BLaER1 (cell line): ENCODE measurements at regions not wholly inside any gene's neighbourhood (a gene's known extent, or its start where the extent isn't known, plus 50 kb on each side); places are given as distances from the start of the nearest gene placed in this dataset.

ENCODE experiments used
- H3K27ac ChIP-seq: shearing (Covaris generic); formaldehyde crosslinking; 2 replicates; pipeline ENCODE4 v1.8.1; 2022
- H3K27me3 ChIP-seq: shearing (Covaris generic); formaldehyde crosslinking; 2 replicates; pipeline ENCODE4 v1.8.1; 2022
- H3K36me3 ChIP-seq: shearing (Covaris generic); formaldehyde crosslinking; 2 replicates; pipeline ENCODE4 v1.8.1; 2022
- H3K4me1 ChIP-seq: shearing (Covaris generic); formaldehyde crosslinking; 2 replicates; pipeline ENCODE4 v1.8.1; 2022
- H3K4me2 ChIP-seq: shearing (Covaris generic); formaldehyde crosslinking; 2 replicates; pipeline ENCODE4 v1.8.1; 2022
- H3K4me3 ChIP-seq: shearing (Covaris generic); formaldehyde crosslinking; 2 replicates; pipeline ENCODE4 v1.8.1; 2022
- H3K9ac ChIP-seq: shearing (Covaris generic); formaldehyde crosslinking; 2 replicates; pipeline ENCODE4 v1.8.1; 2022
- H3K9me3 ChIP-seq: shearing (Covaris generic); formaldehyde crosslinking; 2 replicates; pipeline ENCODE4 v1.8.1; 2022
- H4K20me1 ChIP-seq: shearing (Covaris generic); formaldehyde crosslinking; 2 replicates; pipeline ENCODE4 v1.8.1; 2022
- Cebpa-rat ChIP-seq: shearing (Covaris generic); IDR thresholded peaks from 2 replicates; pipeline ENCODE4 v1.8.1; 2022

GRCh38 chr9:16192403-16193017 is 639.7 kb downstream of the CCDC171 start:
- TF ChIP-seq Cebpa-rat, result no peak
- no peak overlapping the region for H3K4me3 ChIP-seq
- peak overlapping the region; percentile 26; the same call in 1 of the 2 replicates for H3K4me2 ChIP-seq
- peaks cover 6% of the 10 kb centered on the region for H3K4me1 ChIP-seq
- peaks cover 9% of the 10 kb centered on the region for H3K9me3 ChIP-seq
- no peaks in the 10 kb centered on the region for H3K36me3 ChIP-seq
- H3K27ac ChIP-seq, result no peak overlapping the region
- no peak overlapping the region for H3K9ac ChIP-seq
- no peaks in the 10 kb centered on the region for H3K27me3 ChIP-seq
- no peaks in the 10 kb centered on the region for H4K20me1 ChIP-seq

- peaks cover 9% of the 10 kb centered on the region for H3K9me3 ChIP-seq
- TF ChIP-seq Cebpa-rat, result no peak
- H3K27me3 ChIP-seq, result no peaks in the 10 kb centered on the region
- H3K27ac ChIP-seq, result no peak overlapping the region
- H4K20me1 ChIP-seq, result no peaks in the 10 kb centered on the region
- H3K4me2 ChIP-seq, result no peak overlapping the region
- H3K4me3 ChIP-seq, result no peak overlapping the region
- H3K36me3 ChIP-seq, result no peaks in the 10 kb centered on the region
- H3K4me1 ChIP-seq, result peaks cover 6% of the 10 kb centered on the region
- H3K9ac ChIP-seq, result no peak overlapping the region
Measured at GRCh38 chr9:16193066-16193465, 640.2 kb downstream of the CCDC171 start.

- Histone ChIP-seq H3K9me3 (no peaks in the 10 kb centered on the region), H3K4me1 (peaks cover 6% of the 10 kb centered on the region), H4K20me1 (no peaks in the 10 kb centered on the region), H3K4me2 (no peak overlapping the region), H3K4me3 (no peak overlapping the region), H3K27ac (no peak overlapping the region), H3K9ac (no peak overlapping the region), H3K27me3 (no peaks in the 10 kb centered on the region), H3K36me3 (no peaks in the 10 kb centered on the region)
- no peak for TF ChIP-seq Cebpa-rat
Measured at GRCh38 chr9:16196206-16196605, 643.4 kb downstream of the CCDC171 start.

GRCh38 chr9:16197578-16198370 is 644.9 kb downstream of the CCDC171 start:
- no peaks in the 10 kb centered on the region for H3K9me3 ChIP-seq
- no peak overlapping the region for H3K4me3 ChIP-seq
- H4K20me1 ChIP-seq, result no peaks in the 10 kb centered on the region
- no peaks in the 10 kb centered on the region for H3K36me3 ChIP-seq
- no peak overlapping the region for H3K27ac ChIP-seq
- no peak overlapping the region for H3K4me2 ChIP-seq
- no peak overlapping the region for H3K9ac ChIP-seq
- no peaks in the 10 kb centered on the region; the same call in 1 of the 2 replicates for H3K4me1 ChIP-seq
- H3K27me3 ChIP-seq, result no peaks in the 10 kb centered on the region
- no peak for TF ChIP-seq Cebpa-rat

GRCh38 chr9:16198996-16199395 is 646.2 kb downstream of the CCDC171 start:
- H3K4me2 ChIP-seq, result no peak overlapping the region
- TF ChIP-seq Cebpa-rat, result no peak

GRCh38 chr9:16202221-16202620 is 649.4 kb downstream of the CCDC171 start:
- H3K4me2 ChIP-seq, result no peak overlapping the region
- H3K9ac ChIP-seq, result no peak overlapping the region
- no peak overlapping the region for H3K27ac ChIP-seq
- peaks cover 5% of the 10 kb centered on the region; the same call in 1 of the 2 replicates for H3K9me3 ChIP-seq
- no peaks in the 10 kb centered on the region for H4K20me1 ChIP-seq
- TF ChIP-seq Cebpa-rat, result no peak
- H3K27me3 ChIP-seq, result no peaks in the 10 kb centered on the region
- peaks cover 11% of the 10 kb centered on the region for H3K4me1 ChIP-seq
- H3K4me3 ChIP-seq, result no peak overlapping the region
- no peaks in the 10 kb centered on the region for H3K36me3 ChIP-seq

More at GRCh38 chr9:16198996-16199395, 646.2 kb downstream of the CCDC171 start:
- no peak overlapping the region for H3K4me3 ChIP-seq
- no peaks in the 10 kb centered on the region for H3K4me1 ChIP-seq
- H4K20me1 ChIP-seq, result no peaks in the 10 kb centered on the region
- H3K36me3 ChIP-seq, result no peaks in the 10 kb centered on the region
- no peaks in the 10 kb centered on the region for H3K9me3 ChIP-seq
- no peak overlapping the region for H3K27ac ChIP-seq
- no peak overlapping the region for H3K9ac ChIP-seq
- no peaks in the 10 kb centered on the region for H3K27me3 ChIP-seq

GRCh38 chr9:16202914-16203728 is 650.3 kb downstream of the CCDC171 start:
- Histone ChIP-seq H3K27ac (no peak overlapping the region), H3K4me1 (peaks cover 16% of the 10 kb centered on the region), H3K27me3 (no peaks in the 10 kb centered on the region), H4K20me1 (no peaks in the 10 kb centered on the region), H3K36me3 (no peaks in the 10 kb centered on the region), H3K9me3 (peaks cover 5% of the 10 kb centered on the region; the same call in 1 of the 2 replicates), H3K4me3 (no peak overlapping the region), H3K4me2 (no peak overlapping the region), H3K9ac (no peak overlapping the region)
- no peak for TF ChIP-seq Cebpa-rat

GRCh38 chr9:16203729-16204573 is 651.1 kb downstream of the CCDC171 start:
- H3K4me2 ChIP-seq, result no peak overlapping the region
- no peaks in the 10 kb centered on the region for H4K20me1 ChIP-seq
- no peaks in the 10 kb centered on the region for H3K27me3 ChIP-seq
- H3K9me3 ChIP-seq, result peaks cover 5% of the 10 kb centered on the region; the same call in 1 of the 2 replicates
- peaks cover 16% of the 10 kb centered on the region for H3K4me1 ChIP-seq
- no peak for TF ChIP-seq Cebpa-rat
- no peaks in the 10 kb centered on the region for H3K36me3 ChIP-seq
- H3K27ac ChIP-seq, result no peak overlapping the region
- H3K9ac ChIP-seq, result no peak overlapping the region
- H3K4me3 ChIP-seq, result no peak overlapping the region

- H3K9ac ChIP-seq, result no peak overlapping the region
- no peak overlapping the region for H3K27ac ChIP-seq
- peaks cover 5% of the 10 kb centered on the region; the same call in 1 of the 2 replicates for H3K9me3 ChIP-seq
- H3K27me3 ChIP-seq, result no peaks in the 10 kb centered on the region
- H3K4me2 ChIP-seq, result no peak overlapping the region
- TF ChIP-seq Cebpa-rat, result no peak
- peaks cover 16% of the 10 kb centered on the region for H3K4me1 ChIP-seq
- no peaks in the 10 kb centered on the region for H4K20me1 ChIP-seq
- no peaks in the 10 kb centered on the region for H3K36me3 ChIP-seq
- H3K4me3 ChIP-seq, result no peak overlapping the region
Measured at GRCh38 chr9:16205455-16205854, 652.6 kb downstream of the CCDC171 start.
